Tibial nerve (tissue), 4 donors: ENCODE measurements at regions not wholly inside any gene's neighbourhood (a gene's known extent, or its start where the extent isn't known, plus 50 kb on each side); places are given as distances from the start of the nearest gene placed in this dataset.

Source experiments
- EP300 ChIP-seq, 2 donors: sonication (generic); formaldehyde crosslinking; IDR thresholded peaks; one replicate each; pipeline ENCODE4 v1.6.1; 2017; ENCODE audit warnings: antibody characterized with exemption in 2 of 2, mild to moderate bottlenecking in 1 of 2
- POLR2A ChIP-seq, 2 donors: fragments of 450-650 bp; IDR thresholded peaks; one replicate each; pipeline ENCODE4 v1.6.1; 2017; ENCODE audit warnings: antibody characterized with exemption in 2 of 2, mild to moderate bottlenecking in 2 of 2, moderate library complexity in 2 of 2
- TF ChIP-seq, protein P1 (sequence below), 5 experiments: fragments of 200-600 bp in 3 of 5; fragments of 450-650 bp in 2 of 5; sonication (generic) in 3 of 5; IDR thresholded peaks; one replicate each; pipeline ENCODE4 v1.5.1; 2016 to 2019; ENCODE audit warnings: antibody characterized with exemption in 5 of 5, mild to moderate bottlenecking in 3 of 5, moderate library complexity in 2 of 5

GRCh38 chr7:91570560-91570959 is 306.3 kb downstream of the FZD1 start:
- TF ChIP-seq, protein P1, sequence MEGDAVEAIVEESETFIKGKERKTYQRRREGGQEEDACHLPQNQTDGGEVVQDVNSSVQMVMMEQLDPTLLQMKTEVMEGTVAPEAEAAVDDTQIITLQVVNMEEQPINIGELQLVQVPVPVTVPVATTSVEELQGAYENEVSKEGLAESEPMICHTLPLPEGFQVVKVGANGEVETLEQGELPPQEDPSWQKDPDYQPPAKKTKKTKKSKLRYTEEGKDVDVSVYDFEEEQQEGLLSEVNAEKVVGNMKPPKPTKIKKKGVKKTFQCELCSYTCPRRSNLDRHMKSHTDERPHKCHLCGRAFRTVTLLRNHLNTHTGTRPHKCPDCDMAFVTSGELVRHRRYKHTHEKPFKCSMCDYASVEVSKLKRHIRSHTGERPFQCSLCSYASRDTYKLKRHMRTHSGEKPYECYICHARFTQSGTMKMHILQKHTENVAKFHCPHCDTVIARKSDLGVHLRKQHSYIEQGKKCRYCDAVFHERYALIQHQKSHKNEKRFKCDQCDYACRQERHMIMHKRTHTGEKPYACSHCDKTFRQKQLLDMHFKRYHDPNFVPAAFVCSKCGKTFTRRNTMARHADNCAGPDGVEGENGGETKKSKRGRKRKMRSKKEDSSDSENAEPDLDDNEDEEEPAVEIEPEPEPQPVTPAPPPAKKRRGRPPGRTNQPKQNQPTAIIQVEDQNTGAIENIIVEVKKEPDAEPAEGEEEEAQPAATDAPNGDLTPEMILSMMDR (IDR thresholded peaks at IDR 0.05): no peak
- TF ChIP-seq EP300 (IDR thresholded peaks at IDR 0.05): no peak
- no peak for TF ChIP-seq POLR2A (IDR thresholded peaks at IDR 0.05)
